Adrenal gland (tissue), 9 donors: ENCODE measurements at regions not wholly inside any gene's neighbourhood (a gene's known extent, or its start where the extent isn't known, plus 50 kb on each side); places are given as distances from the start of the nearest gene placed in this dataset.

Experiments
- DNase-seq, 7 donors: peaks; one replicate each; pipeline ENCODE4 v3.0.0-alpha.2; 2019 to 2020
- H3K27ac ChIP-seq, 5 donors: fragments of 200-600 bp; sonication (generic) in 4 of 5; 1 replicate in 3 of 5; 2 replicates in 2 of 5; pipeline versions ENCODE4 v1.5.1 to v1.8.0; 2016 to 2020; ENCODE audit warnings: mild to moderate bottlenecking in 1 of 5
- H3K27me3 ChIP-seq: fragments of 200-600 bp; 2 replicates; pipeline ENCODE4 v1.8.0; 2021
- H3K36me3 ChIP-seq, 2 donors: fragments of 200-600 bp; replicated peaks in 1 of 2; 1 replicate in 1 of 2; 2 replicates in 1 of 2; pipeline versions ENCODE4 v1.5.1 to v1.8.0; 2018 to 2022
- H3K4me1 ChIP-seq, 2 donors: fragments of 200-600 bp; replicated peaks in 1 of 2; 1 replicate in 1 of 2; 2 replicates in 1 of 2; pipeline versions ENCODE4 v1.5.1 to v1.8.0; 2018 to 2021
- H3K4me3 ChIP-seq, 4 donors: fragments of 200-600 bp; sonication (generic) in 3 of 4; one replicate each; pipeline ENCODE4 v1.5.1; 2016 to 2018
- H3K9me3 ChIP-seq, 3 donors: fragments of 200-600 bp; sonication (generic) in 1 of 3; replicated peaks in 1 of 3; 1 replicate in 2 of 3; 2 replicates in 1 of 3; pipeline versions ENCODE4 v1.5.1 to v1.8.0; 2016 to 2021
- POLR2A ChIP-seq, 2 donors: fragments of 450-650 bp; IDR thresholded peaks; one replicate each; pipeline ENCODE4 v1.6.1; 2017; ENCODE audit warnings: antibody characterized with exemption in 2 of 2, mild to moderate bottlenecking in 2 of 2, moderate library complexity in 1 of 2
- WGBS, 4 donors: extraction: QIAGEN DNeasy Blood & Tissue Kit in 2 of 4; methylation state at CpG; one replicate each; pipeline versions ENCODE4 v1.1.5 to v1.1.7; 2013 to 2017; 5-methylcytosine and 5-hydroxymethylcytosine counted together
- intact Hi-C, 2 donors: fragments of 100-400 bp; cut with DNase I; formaldehyde crosslinking; loops; one replicate each; pipeline versions ENCODE4 v1.14.1 to v1.15.0; 2022 to 2023
- TF ChIP-seq, protein P1 (sequence below), 6 experiments: fragments of 450-650 bp in 4 of 6; fragments of 200-600 bp in 2 of 6; sonication (generic) in 1 of 6; IDR thresholded peaks; 1 replicate in 5 of 6; 2 replicates in 1 of 6; pipeline versions ENCODE4 v1.5.1 to v1.8.0; 2016 to 2021; ENCODE audit warnings: antibody characterized with exemption in 6 of 6, mild to moderate bottlenecking in 2 of 6, moderate library complexity in 1 of 6
- donor health status: healthy with polysubstance abuse.
- donor health status: Bipolar disorder and iron deficiency.
- donor health status: DM: yes; HTN: yes; CAD: no.
- donor health status: DM: no; HTN: no; CAD: no.
- donor health status: DM: no; HTN: no; CAD: no.

DNA sequence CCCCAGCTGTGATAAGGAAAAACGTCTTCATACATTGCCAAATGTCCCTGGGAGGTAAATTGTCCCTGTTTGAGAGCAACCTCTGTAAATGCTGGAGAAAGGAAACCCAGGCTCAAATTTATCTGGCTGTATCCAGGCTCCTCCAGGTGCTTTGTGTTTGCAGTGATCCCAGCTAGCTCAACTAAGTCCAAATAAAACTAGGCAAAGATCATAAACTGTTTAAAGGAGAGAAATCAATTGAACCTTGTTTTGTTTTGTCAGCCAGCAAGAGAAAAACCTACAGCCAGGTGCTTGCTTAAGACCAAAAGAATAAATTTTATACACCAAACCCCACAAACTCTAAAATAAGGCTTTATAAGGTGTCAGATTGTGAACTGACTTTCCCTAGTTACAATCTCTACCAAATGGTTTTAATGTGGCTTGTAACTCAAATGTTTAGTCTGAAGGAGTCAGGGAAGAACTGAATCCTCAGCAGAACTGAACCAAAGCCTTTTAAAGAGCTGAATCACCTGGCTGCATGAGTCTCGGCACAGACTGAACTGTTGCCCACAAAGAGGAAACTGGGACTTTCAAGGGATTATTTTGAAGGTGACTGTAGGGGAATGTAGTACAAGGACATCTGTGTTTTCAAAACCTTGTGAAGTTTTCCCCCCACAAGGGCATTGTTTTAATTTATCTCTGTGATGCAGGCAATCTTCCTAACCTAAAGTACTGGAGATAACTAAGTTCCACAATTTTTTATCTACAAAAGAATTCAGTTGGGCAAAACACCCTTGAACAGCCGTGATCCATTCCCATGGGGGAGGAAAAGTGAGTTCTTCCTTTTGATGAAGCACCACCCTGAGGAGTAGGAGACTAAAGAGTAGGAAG lies 201.7 kb upstream of the TARS1 start:
- intact Hi-C loops: no loop called here
- H3K4me1 ChIP-seq: peaks cover 18 to 41% of the 10 kb centered on the region in 2 donors
- no peaks in the 10 kb centered on the region for H3K27me3 ChIP-seq
- H3K27ac ChIP-seq: peak overlapping the region in 1 of 5 donors; percentile 15
- peak in 2 of 7 donors; percentile 9 to 19 for DNase-seq
- WGBS, 4 donors: 26 to 35% (median 30%) methylated on average over 3 of the region's 3 CpGs
- TF ChIP-seq, protein P1, sequence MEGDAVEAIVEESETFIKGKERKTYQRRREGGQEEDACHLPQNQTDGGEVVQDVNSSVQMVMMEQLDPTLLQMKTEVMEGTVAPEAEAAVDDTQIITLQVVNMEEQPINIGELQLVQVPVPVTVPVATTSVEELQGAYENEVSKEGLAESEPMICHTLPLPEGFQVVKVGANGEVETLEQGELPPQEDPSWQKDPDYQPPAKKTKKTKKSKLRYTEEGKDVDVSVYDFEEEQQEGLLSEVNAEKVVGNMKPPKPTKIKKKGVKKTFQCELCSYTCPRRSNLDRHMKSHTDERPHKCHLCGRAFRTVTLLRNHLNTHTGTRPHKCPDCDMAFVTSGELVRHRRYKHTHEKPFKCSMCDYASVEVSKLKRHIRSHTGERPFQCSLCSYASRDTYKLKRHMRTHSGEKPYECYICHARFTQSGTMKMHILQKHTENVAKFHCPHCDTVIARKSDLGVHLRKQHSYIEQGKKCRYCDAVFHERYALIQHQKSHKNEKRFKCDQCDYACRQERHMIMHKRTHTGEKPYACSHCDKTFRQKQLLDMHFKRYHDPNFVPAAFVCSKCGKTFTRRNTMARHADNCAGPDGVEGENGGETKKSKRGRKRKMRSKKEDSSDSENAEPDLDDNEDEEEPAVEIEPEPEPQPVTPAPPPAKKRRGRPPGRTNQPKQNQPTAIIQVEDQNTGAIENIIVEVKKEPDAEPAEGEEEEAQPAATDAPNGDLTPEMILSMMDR (IDR thresholded peaks at IDR 0.05): no peak
- TF ChIP-seq POLR2A (IDR thresholded peaks at IDR 0.05): no peak
- no peaks in the 10 kb centered on the region for H3K9me3 ChIP-seq
- no peaks in the 10 kb centered on the region for H3K36me3 ChIP-seq
- no peak overlapping the region for H3K4me3 ChIP-seq

- no peak overlapping the region for H3K4me3 ChIP-seq
- TF ChIP-seq POLR2A (IDR thresholded peaks at IDR 0.05): no peak
- TF ChIP-seq, protein P1 (IDR thresholded peaks at IDR 0.05): no peak
- H3K9me3 ChIP-seq: no peaks in the 10 kb centered on the region
- H3K27me3 ChIP-seq: no peaks in the 10 kb centered on the region
- no peak for DNase-seq
- H3K4me1 ChIP-seq: peaks cover 18 to 41% of the 10 kb centered on the region in 2 donors
- H3K27ac ChIP-seq: peak overlapping the region in 2 of 5 donors; percentile 2 to 9
- intact Hi-C loops: no loop called here
- H3K36me3 ChIP-seq: no peaks in the 10 kb centered on the region
- WGBS, 4 donors: 72 to 79% (median 76%) methylated on average over 6 of the region's 6 CpGs
These were observed 200.2 kb upstream of the TARS1 start for GRCh38 chr5:33240558-33240957.

GRCh38 chr5:33241802-33242201 lies 199.0 kb upstream of the TARS1 start:
- H3K27me3 ChIP-seq: no peaks in the 10 kb centered on the region
- no peaks in the 10 kb centered on the region for H3K36me3 ChIP-seq
- H3K4me3 ChIP-seq: no peak overlapping the region
- H3K9me3 ChIP-seq: no peaks in the 10 kb centered on the region
- DNase-seq: peak in 6 of 7 donors; percentile 44 to 88 (median 66)
- intact Hi-C loops: no loop called here
- H3K27ac ChIP-seq: peak overlapping the region in 2 of 5 donors; percentile 2 to 9
- 5 to 7% (median 6%) methylated on average over 4 of the region's 4 CpGs for WGBS, 4 donors
- peaks cover 18 to 41% of the 10 kb centered on the region in 2 donors for H3K4me1 ChIP-seq
- TF ChIP-seq, protein P1 (IDR thresholded peaks at IDR 0.05): no peak
- no peak for TF ChIP-seq POLR2A (IDR thresholded peaks at IDR 0.05)

GRCh38 chr5:33242277-33242676 lies 198.5 kb upstream of the TARS1 start:
- Histone ChIP-seq H3K27me3 (no peaks in the 10 kb centered on the region), H3K27ac (peak overlapping the region in 1 of 5 donors; percentile 9), H3K9me3 (no peaks in the 10 kb centered on the region), H3K4me1 (peaks cover 18 to 41% of the 10 kb centered on the region in 2 donors), H3K4me3 (no peak overlapping the region), H3K36me3 (no peaks in the 10 kb centered on the region)
- intact Hi-C loops: no loop called here
- WGBS, 4 donors: 89 to 96% (median 94%) methylated on average over 2 of the region's 2 CpGs
- TF ChIP-seq POLR2A (IDR thresholded peaks at IDR 0.05): no peak
- DNase-seq: no peak
